Mesendoderm (in vitro differentiated cells): ENCODE measurements at regions not wholly inside any gene's neighbourhood (a gene's known extent, or its start where the extent isn't known, plus 50 kb on each side); places are given as distances from the start of the nearest gene placed in this dataset. TPM values are rescaled to one million over a fixed set of nuclear protein-coding genes. Genes with fewer than 3 reads are reported as not detected.

Experiments
- DNase-seq: peaks from one replicate; pipeline ENCODE4 v3.0.0; 2013
- H2AK5ac ChIP-seq: 2 replicates; pipeline ENCODE4 v1.6.1; 2013; ENCODE audit warnings: low read length, inconsistent platforms
- H2BK120ac ChIP-seq: 2 replicates; pipeline ENCODE4 v1.6.1; 2013; ENCODE audit warnings: low read depth, mild to moderate bottlenecking, low read length, moderate library complexity, mixed read lengths
- H2BK15ac ChIP-seq: replicated peaks from 2 replicates; pipeline ENCODE4 v1.6.1; 2013; ENCODE audit warnings: low read depth, mild to moderate bottlenecking, moderate library complexity
- H2BK5ac ChIP-seq: 2 replicates; pipeline ENCODE4 v1.6.1; 2013; ENCODE audit warnings: low read length, inconsistent platforms
- H3K18ac ChIP-seq: 2 replicates; pipeline ENCODE4 v1.6.1; 2013; ENCODE audit warnings: mild to moderate bottlenecking, low read length, mixed read lengths
- H3K23ac ChIP-seq: one replicate; pipeline ENCODE4 v1.6.1; 2013; ENCODE audit warnings: low read length
- H3K27ac ChIP-seq: 2 replicates; pipeline ENCODE4 v1.5.1; 2013; ENCODE audit warnings: low read depth, mild to moderate bottlenecking, inconsistent platforms, low read length, moderate library complexity
- H3K27me3 ChIP-seq: 2 replicates; pipeline ENCODE4 v1.6.1; 2013; ENCODE audit warnings: low read length, control low read depth, mild to moderate bottlenecking, inconsistent platforms; ENCODE audit not compliant: insufficient read depth, poor library complexity
- H3K36me3 ChIP-seq: 2 replicates; pipeline ENCODE4 v1.6.1; 2013; ENCODE audit warnings: low read length, inconsistent platforms; ENCODE audit not compliant: control insufficient read depth, insufficient read depth
- H3K4ac ChIP-seq: one replicate; pipeline ENCODE4 v1.6.1; 2013; ENCODE audit warnings: low read depth, mild to moderate bottlenecking, low read length, moderate library complexity
- H3K4me1 ChIP-seq: 2 replicates; pipeline ENCODE4 v1.6.1; 2013; ENCODE audit warnings: low read depth, low read length, inconsistent platforms; ENCODE audit not compliant: control insufficient read depth
- H3K4me2 ChIP-seq: 2 replicates; pipeline ENCODE4 v1.6.1; 2013; ENCODE audit warnings: low read length
- H3K4me3 ChIP-seq: 2 replicates; pipeline ENCODE4 v1.5.1; 2013; ENCODE audit warnings: mild to moderate bottlenecking, low read length
- H3K56ac ChIP-seq: one replicate; pipeline ENCODE4 v1.6.1; 2013; ENCODE audit warnings: low read length
- H3K79me1 ChIP-seq: 2 replicates; pipeline ENCODE4 v1.6.1; 2013; ENCODE audit warnings: low read length, inconsistent platforms
- H3K79me2 ChIP-seq: 2 replicates; pipeline ENCODE4 v1.6.1; 2013; ENCODE audit warnings: mild to moderate bottlenecking, low read length; ENCODE audit not compliant: control insufficient read depth, insufficient read depth
- H3K9ac ChIP-seq: 2 replicates; pipeline ENCODE4 v1.6.1; 2013; ENCODE audit warnings: low read length, inconsistent platforms
- H4K5ac ChIP-seq: one replicate; pipeline ENCODE4 v1.6.1; 2013; ENCODE audit warnings: low read length
- H4K8ac ChIP-seq: one replicate; pipeline ENCODE4 v1.6.1; 2013; ENCODE audit warnings: low read depth, mild to moderate bottlenecking, control low read depth, low read length, moderate library complexity
- WGBS: extraction: QIAGEN DNeasy Blood & Tissue Kit; methylation state at CpG from one replicate; pipeline ENCODE4 v1.1.7; 2013; ENCODE audit warnings: low lambda C conversion rate, missing lambda C conversion rate; ENCODE audit not compliant: insufficient coverage; ENCODE audit errors: extremely low coverage; 5-methylcytosine and 5-hydroxymethylcytosine counted together
- small RNA-seq: library from polyadenylated mRNA; stranded (forward); fragments of <200 nt; extraction: miRNeasy Mini kit (QIAGEN cat#:217004); gene quantifications from one replicate; pipeline ENCODE3, GENCODE V24; 2013; ENCODE audit not compliant: insufficient read depth

GRCh38 chr9:104028827-104029226 lies 65.3 kb upstream of the SMC2 start:
- no CpG with 5 or more reads among the region's 4 CpGs for WGBS
- DNase-seq = no peak
- H2BK5ac ChIP-seq = no peak overlapping the region

More at GRCh38 chr9:104028827-104029226, 65.3 kb upstream of the SMC2 start:
- H3K36me3 ChIP-seq = no peaks in the 10 kb centered on the region
- no peak overlapping the region for H3K23ac ChIP-seq
- no peaks in the 10 kb centered on the region for H3K27me3 ChIP-seq
- H3K27ac ChIP-seq = no peak overlapping the region
- H4K8ac ChIP-seq = no peak overlapping the region
- no peak overlapping the region for H3K4me3 ChIP-seq
- H3K4me1 ChIP-seq = no peaks in the 10 kb centered on the region
- no peak overlapping the region for H3K4me2 ChIP-seq
- no peak overlapping the region for H2BK120ac ChIP-seq
- no peak overlapping the region for H2AK5ac ChIP-seq
- H3K79me1 ChIP-seq = no peaks in the 10 kb centered on the region
- H3K9ac ChIP-seq = no peak overlapping the region
- H4K5ac ChIP-seq = no peak overlapping the region
- no peak overlapping the region for H3K56ac ChIP-seq
- H3K18ac ChIP-seq = no peak overlapping the region
- no peak overlapping the region for H2BK15ac ChIP-seq
- no peaks in the 10 kb centered on the region for H3K79me2 ChIP-seq
- no peak overlapping the region for H3K4ac ChIP-seq

Small RNA genes lying in the stretch of these regions (small RNA-seq; reads per million reads assigned to genes)
- gene RNA5SP291 = not detected
